ENCODE measurements at regions not wholly inside any gene's neighbourhood (a gene's known extent, or its start where the extent isn't known, plus 50 kb on each side); places are given as distances from the start of the nearest gene placed in this dataset.

DNA sequence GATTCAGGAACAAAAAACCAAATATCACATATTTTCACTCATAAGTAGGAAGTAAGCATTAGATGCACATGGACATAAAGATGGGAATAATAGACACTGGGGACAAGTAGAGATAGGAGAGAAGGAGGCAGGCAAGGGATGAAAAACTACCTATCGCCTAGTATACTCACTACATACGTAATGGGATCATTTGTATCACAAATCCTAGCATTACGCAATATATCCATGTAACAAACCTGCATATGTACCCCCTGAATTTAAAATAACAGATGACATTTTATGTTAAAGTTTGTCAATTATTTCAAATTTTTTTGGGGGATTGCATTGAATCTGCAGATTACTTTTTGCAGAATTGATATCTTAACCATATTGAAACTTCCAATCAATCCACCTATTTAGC is 660.5 kb upstream of the MAN1A1 start:
- TF ChIP-seq REST (IDR thresholded peaks at IDR 0.05; ENCODE audit: low read depth, low read length) (no peak), TEAD4 (IDR thresholded peaks at IDR 0.05; ENCODE audit: borderline replicate concordance, insufficient read depth) (no peak), GABPA (IDR thresholded peaks at IDR 0.05; ENCODE audit: low read depth) (no peak), CTCF (IDR thresholded peaks at IDR 0.05) (no peak), EP300 (IDR thresholded peaks at IDR 0.05; ENCODE audit: borderline replicate concordance in 1 of 2, low read depth in 1 of 2, low read length in 1 of 2) (no peak), EZH2phosphoT487 (IDR thresholded peaks at IDR 0.05; ENCODE audit: borderline replicate concordance, low read depth) (no peak), MXI1 (IDR thresholded peaks at IDR 0.05; ENCODE audit: low read depth, low read length) (no peak), RAD21 (IDR thresholded peaks at IDR 0.05; ENCODE audit: low read length) (no peak), CHD2 (IDR thresholded peaks at IDR 0.05; ENCODE audit: low read length, partially characterized antibody) (no peak)
- TF ChIP-seq, protein P1, sequence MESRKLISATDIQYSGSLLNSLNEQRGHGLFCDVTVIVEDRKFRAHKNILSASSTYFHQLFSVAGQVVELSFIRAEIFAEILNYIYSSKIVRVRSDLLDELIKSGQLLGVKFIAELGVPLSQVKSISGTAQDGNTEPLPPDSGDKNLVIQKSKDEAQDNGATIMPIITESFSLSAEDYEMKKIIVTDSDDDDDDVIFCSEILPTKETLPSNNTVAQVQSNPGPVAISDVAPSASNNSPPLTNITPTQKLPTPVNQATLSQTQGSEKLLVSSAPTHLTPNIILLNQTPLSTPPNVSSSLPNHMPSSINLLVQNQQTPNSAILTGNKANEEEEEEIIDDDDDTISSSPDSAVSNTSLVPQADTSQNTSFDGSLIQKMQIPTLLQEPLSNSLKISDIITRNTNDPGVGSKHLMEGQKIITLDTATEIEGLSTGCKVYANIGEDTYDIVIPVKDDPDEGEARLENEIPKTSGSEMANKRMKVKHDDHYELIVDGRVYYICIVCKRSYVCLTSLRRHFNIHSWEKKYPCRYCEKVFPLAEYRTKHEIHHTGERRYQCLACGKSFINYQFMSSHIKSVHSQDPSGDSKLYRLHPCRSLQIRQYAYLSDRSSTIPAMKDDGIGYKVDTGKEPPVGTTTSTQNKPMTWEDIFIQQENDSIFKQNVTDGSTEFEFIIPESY (IDR thresholded peaks at IDR 0.05; ENCODE audit: borderline replicate concordance, low read depth), result no peak
